WTC11 (cell line): ENCODE measurements at regions not wholly inside any gene's neighbourhood (a gene's known extent, or its start where the extent isn't known, plus 50 kb on each side); places are given as distances from the start of the nearest gene placed in this dataset.

Experiments used
- ATAC-seq: fragments of 200-7000 bp; cut with Tn5 transposase; 2 replicates; pipeline ENCODE4 v1.10.0; 2021; ENCODE audit warnings: mild to moderate bottlenecking, moderate library complexity
- CTCF ChIA-PET: fragments of 300-600 bp; sonication (Branson Sonifier 250); formaldehyde crosslinking; loops from one replicate; lab custom pipeline; 2021; ENCODE audit warnings: antibody characterized with exemption; lab: Charles Lee
- POLR2A ChIA-PET: fragments of 350-600 bp; sonication (Branson Sonifier 250); formaldehyde crosslinking; loops from one replicate; lab custom pipeline; 2021; ENCODE audit warnings: antibody characterized with exemption; lab: Charles Lee
- DNase-seq: peaks from one replicate; pipeline ENCODE4 v3.0.0; 2021; ENCODE audit warnings: low spot score
- H3K27ac Mint-ChIP-seq: 2 replicates; pipeline ENCODE4 v1.8.0; 2021; ENCODE audit warnings: mixed read lengths
- H3K27me3 Mint-ChIP-seq: 2 replicates; pipeline ENCODE4 v1.8.0; 2021; ENCODE audit warnings: low read depth, mild to moderate bottlenecking, moderate library complexity, mixed read lengths
- H3K36me3 Mint-ChIP-seq: 2 replicates; pipeline ENCODE4 v1.8.0; 2021; ENCODE audit warnings: mixed read lengths
- H3K4me1 Mint-ChIP-seq: 2 replicates; pipeline ENCODE4 v1.8.0; 2022; ENCODE audit warnings: mixed read lengths
- H3K4me3 Mint-ChIP-seq: 2 replicates; pipeline ENCODE4 v1.8.0; 2021; ENCODE audit warnings: mild to moderate bottlenecking, moderate library complexity, mixed read lengths
- H3K9me3 Mint-ChIP-seq: 2 replicates; pipeline ENCODE4 v1.8.0; 2021; ENCODE audit warnings: mixed read lengths
- CBFB ChIP-seq: sonication (generic); formaldehyde crosslinking; IDR thresholded peaks from 2 replicates; pipeline ENCODE4 v1.8.1; 2022; ENCODE audit warnings: mild to moderate bottlenecking, low read depth, missing genetic modification reagents
- CDX4 ChIP-seq: fragments of 250-450 bp; sonication (Bioruptor Pico); IDR thresholded peaks from 2 replicates; pipeline ENCODE4 v1.9.0; 2021; ENCODE audit warnings: moderate library complexity, mild to moderate bottlenecking, inconsistent platforms, borderline replicate concordance
- CREB1 ChIP-seq: sonication (generic); formaldehyde crosslinking; IDR thresholded peaks from 2 replicates; pipeline ENCODE4 v1.8.0; 2023; ENCODE audit warnings: mild to moderate bottlenecking, missing genetic modification reagents
- CTCF ChIP-seq: fragments of 200-600 bp; IDR thresholded peaks from 2 replicates; pipeline ENCODE4 v1.8.0; 2022; ENCODE audit warnings: antibody characterized with exemption
- E2F4 ChIP-seq: sonication (generic); formaldehyde crosslinking; IDR thresholded peaks from 2 replicates; pipeline ENCODE4 v1.8.1; 2022; ENCODE audit warnings: low read depth, mild to moderate bottlenecking, moderate library complexity, missing genetic modification reagents, borderline replicate concordance
- E2F5 ChIP-seq: sonication (generic); formaldehyde crosslinking; IDR thresholded peaks from 2 replicates; pipeline ENCODE4 v1.8.1; 2022; ENCODE audit warnings: mild to moderate bottlenecking, moderate library complexity, missing genetic modification reagents
- EMX1 ChIP-seq: fragments of 250-450 bp; sonication (Bioruptor Pico); IDR thresholded peaks from 2 replicates; pipeline ENCODE4 v1.8.0; 2021; ENCODE audit warnings: mild to moderate bottlenecking
- GTF2I ChIP-seq: fragments of 250-450 bp; sonication (Bioruptor Pico); conservative IDR thresholded peaks from 2 replicates; pipeline ENCODE4 v1.4.0; 2021; ENCODE audit warnings: mild to moderate bottlenecking
- IRF1 ChIP-seq: sonication (generic); formaldehyde crosslinking; IDR thresholded peaks from 2 replicates; pipeline ENCODE4 v1.8.0; 2023; ENCODE audit warnings: missing genetic modification reagents
- NFYB ChIP-seq: sonication (generic); formaldehyde crosslinking; conservative IDR thresholded peaks from 2 replicates; pipeline ENCODE4 v1.8.0; 2022; ENCODE audit warnings: low read depth, missing genetic modification reagents
- NR1H2 ChIP-seq: sonication (generic); formaldehyde crosslinking; IDR thresholded peaks from 2 replicates; pipeline ENCODE4 v1.9.0; 2021; ENCODE audit warnings: mild to moderate bottlenecking, moderate library complexity, missing genetic modification reagents
- NR2C2 ChIP-seq: sonication (generic); formaldehyde crosslinking; IDR thresholded peaks from 2 replicates; pipeline ENCODE4 v1.8.0; 2022; ENCODE audit warnings: mild to moderate bottlenecking, missing genetic modification reagents
- PREB ChIP-seq: sonication (generic); formaldehyde crosslinking; IDR thresholded peaks from 2 replicates; pipeline ENCODE4 v1.8.1; 2022; ENCODE audit warnings: mild to moderate bottlenecking, missing genetic modification reagents, moderate library complexity, borderline replicate concordance
- RORB ChIP-seq: fragments of 250-450 bp; sonication (Bioruptor Pico); IDR thresholded peaks from 2 replicates; pipeline ENCODE4 v1.9.0; 2021; ENCODE audit warnings: mild to moderate bottlenecking
- SOX15 ChIP-seq: fragments of 250-450 bp; sonication (Bioruptor Pico); IDR thresholded peaks from 2 replicates; pipeline ENCODE4 v1.9.0; 2021; ENCODE audit warnings: mild to moderate bottlenecking
- SP1 ChIP-seq: sonication (generic); formaldehyde crosslinking; conservative IDR thresholded peaks from 2 replicates; pipeline ENCODE4 v1.8.1; 2022; ENCODE audit warnings: missing genetic modification reagents
- STAT6 ChIP-seq: sonication (generic); formaldehyde crosslinking; conservative IDR thresholded peaks from 2 replicates; pipeline ENCODE4 v1.8.1; 2023; ENCODE audit warnings: mild to moderate bottlenecking, low read depth, missing genetic modification reagents, moderate library complexity
- TEAD1 ChIP-seq: sonication (generic); formaldehyde crosslinking; IDR thresholded peaks from 2 replicates; pipeline ENCODE4 v1.8.0; 2022; ENCODE audit warnings: mild to moderate bottlenecking, missing genetic modification reagents
- ZBTB21 ChIP-seq: sonication (generic); formaldehyde crosslinking; IDR thresholded peaks from 2 replicates; pipeline ENCODE4 v1.8.1; 2023; ENCODE audit warnings: mild to moderate bottlenecking, missing genetic modification reagents, borderline replicate concordance
- ZNF121 ChIP-seq: sonication (generic); formaldehyde crosslinking; IDR thresholded peaks from 2 replicates; pipeline ENCODE4 v1.8.0; 2023; ENCODE audit warnings: missing genetic modification reagents
- ZNF671 ChIP-seq: fragments of 250-450 bp; sonication (Bioruptor Pico); IDR thresholded peaks from 2 replicates; pipeline ENCODE4 v1.8.0; 2021; ENCODE audit warnings: mild to moderate bottlenecking

GRCh38 chr4:19117022-19117421 lies 1095.5 kb upstream of the LCORL start:
- POLR2A ChIA-PET: no interaction called here
- no peak for ATAC-seq
- H3K4me3 Mint-ChIP-seq: no peak overlapping the region
- no peaks in the 10 kb centered on the region for H3K36me3 Mint-ChIP-seq
- no peak for TF ChIP-seq CTCF
- TF ChIP-seq IRF1: no peak
- TF ChIP-seq TEAD1 (CRISPR knock-in tag): no peak
- no peak for TF ChIP-seq SP1 (CRISPR knock-in tag)
- no peak for TF ChIP-seq E2F4 (CRISPR knock-in tag)
- no peak for TF ChIP-seq NR2C2
- no peak for TF ChIP-seq CDX4
- no peak for TF ChIP-seq RORB
- TF ChIP-seq E2F5 (CRISPR knock-in tag): no peak
- TF ChIP-seq GTF2I (CRISPR knock-in tag): no peak
- TF ChIP-seq CREB1 (CRISPR knock-in tag): no peak
- TF ChIP-seq SOX15: no peak
- no peak for TF ChIP-seq NR1H2 (CRISPR knock-in tag)
- no peak for TF ChIP-seq ZNF121 (CRISPR knock-in tag)
- no peak for TF ChIP-seq STAT6 (CRISPR knock-in tag)
- no peak for TF ChIP-seq NFYB (CRISPR knock-in tag)
- no peak for TF ChIP-seq ZBTB21 (CRISPR knock-in tag)
- TF ChIP-seq, all 79 proteins: peak for 0
- CTCF ChIA-PET: no interaction called here
- no peak for DNase-seq
- H3K4me1 Mint-ChIP-seq: no peaks in the 10 kb centered on the region
- no peak overlapping the region for H3K27ac Mint-ChIP-seq
- no peaks in the 10 kb centered on the region for H3K27me3 Mint-ChIP-seq
- H3K9me3 Mint-ChIP-seq: no peaks in the 10 kb centered on the region

GRCh38 chr4:19104176-19104575 lies 1082.6 kb upstream of the LCORL start:
- CTCF ChIA-PET: interaction anchor here (0.7 kb wide), 1 partner anchor 11 kb away, joined by 8 read pairs; no protein-coding TSS in a partner anchor

More at GRCh38 chr4:19104176-19104575, 1082.6 kb upstream of the LCORL start:
- H3K4me3 Mint-ChIP-seq: no peak overlapping the region
- ATAC-seq (no peak), DNase-seq (no peak)
- no peak overlapping the region for H3K27ac Mint-ChIP-seq
- H3K4me1 Mint-ChIP-seq: no peaks in the 10 kb centered on the region
- H3K9me3 Mint-ChIP-seq: peaks cover 20% of the 10 kb centered on the region
- no peak for TF ChIP-seq PREB (CRISPR knock-in tag)
- no peak for TF ChIP-seq CBFB (CRISPR knock-in tag)
- TF ChIP-seq SOX15: no peak
- no peak for TF ChIP-seq ZNF671 (CRISPR knock-in tag)
- no peak for TF ChIP-seq EMX1 (CRISPR knock-in tag)
- POLR2A ChIA-PET: no interaction called here
- peaks cover 5% of the 10 kb centered on the region; the same call in 1 of the 2 replicates for H3K36me3 Mint-ChIP-seq
- no peaks in the 10 kb centered on the region for H3K27me3 Mint-ChIP-seq
